ENCODE measurements at regions not wholly inside any gene's neighbourhood (a gene's known extent, or its start where the extent isn't known, plus 50 kb on each side); places are given as distances from the start of the nearest gene placed in this dataset.

GRCh38 chr2:66673286-66673685, 238.4 kb downstream of the MEIS1 start:
- Histone ChIP-seq H3K9me3 (ENCODE audit: control insufficient read depth, insufficient read depth, low read length) (no peaks in the 10 kb centered on the region), H3K9ac (ENCODE audit: low read depth, low read length) (no peak overlapping the region), H3K36me3 (ENCODE audit: control insufficient read depth, insufficient read depth, low read length) (no peaks in the 10 kb centered on the region), H3K27me3 (ENCODE audit: control insufficient read depth, insufficient read depth, low read length) (no peaks in the 10 kb centered on the region), H3K27ac (ENCODE audit: low read depth, low read length) (no peak overlapping the region), H3K4me1 (ENCODE audit: control insufficient read depth, insufficient read depth, low read length) (peaks cover 7% of the 10 kb centered on the region), H3K4me3 (ENCODE audit: low read depth, low read length) (no peak overlapping the region)

- no peak overlapping the region for H3K9ac ChIP-seq (ENCODE audit: low read depth, low read length)
- no peaks in the 10 kb centered on the region for H3K27me3 ChIP-seq (ENCODE audit: control insufficient read depth, insufficient read depth, low read length)
- no peak overlapping the region for H3K4me3 ChIP-seq (ENCODE audit: low read depth, low read length)
- no peaks in the 10 kb centered on the region for H3K9me3 ChIP-seq (ENCODE audit: control insufficient read depth, insufficient read depth, low read length)
- H3K36me3 ChIP-seq (ENCODE audit: control insufficient read depth, insufficient read depth, low read length): no peaks in the 10 kb centered on the region
- no peak overlapping the region for H3K27ac ChIP-seq (ENCODE audit: low read depth, low read length)
- H3K4me1 ChIP-seq (ENCODE audit: control insufficient read depth, insufficient read depth, low read length): peaks cover 12% of the 10 kb centered on the region
Measured at GRCh38 chr2:66674087-66674486, 239.2 kb downstream of the MEIS1 start.

- no peak overlapping the region for H3K27ac ChIP-seq (ENCODE audit: low read depth, low read length)
- H3K36me3 ChIP-seq (ENCODE audit: control insufficient read depth, insufficient read depth, low read length): no peaks in the 10 kb centered on the region
- no peak overlapping the region for H3K4me3 ChIP-seq (ENCODE audit: low read depth, low read length)
- H3K9me3 ChIP-seq (ENCODE audit: control insufficient read depth, insufficient read depth, low read length): no peaks in the 10 kb centered on the region
- H3K27me3 ChIP-seq (ENCODE audit: control insufficient read depth, insufficient read depth, low read length): no peaks in the 10 kb centered on the region
- H3K9ac ChIP-seq (ENCODE audit: low read depth, low read length): no peak overlapping the region
- H3K4me1 ChIP-seq (ENCODE audit: control insufficient read depth, insufficient read depth, low read length): peaks cover 25% of the 10 kb centered on the region
Measured at GRCh38 chr2:66675591-66675990, 240.7 kb downstream of the MEIS1 start.

- Histone ChIP-seq H3K4me1 (ENCODE audit: control insufficient read depth, insufficient read depth, low read length) (peaks cover 49% of the 10 kb centered on the region), H3K9me3 (ENCODE audit: control insufficient read depth, insufficient read depth, low read length) (no peaks in the 10 kb centered on the region), H3K27me3 (ENCODE audit: control insufficient read depth, insufficient read depth, low read length) (no peaks in the 10 kb centered on the region), H3K27ac (ENCODE audit: low read depth, low read length) (peak overlapping the region; percentile 67), H3K36me3 (ENCODE audit: control insufficient read depth, insufficient read depth, low read length) (no peaks in the 10 kb centered on the region), H3K4me3 (ENCODE audit: low read depth, low read length) (no peak overlapping the region), H3K9ac (ENCODE audit: low read depth, low read length) (no peak overlapping the region)
Measured at GRCh38 chr2:66679442-66679841, 244.5 kb downstream of the MEIS1 start.

DNA sequence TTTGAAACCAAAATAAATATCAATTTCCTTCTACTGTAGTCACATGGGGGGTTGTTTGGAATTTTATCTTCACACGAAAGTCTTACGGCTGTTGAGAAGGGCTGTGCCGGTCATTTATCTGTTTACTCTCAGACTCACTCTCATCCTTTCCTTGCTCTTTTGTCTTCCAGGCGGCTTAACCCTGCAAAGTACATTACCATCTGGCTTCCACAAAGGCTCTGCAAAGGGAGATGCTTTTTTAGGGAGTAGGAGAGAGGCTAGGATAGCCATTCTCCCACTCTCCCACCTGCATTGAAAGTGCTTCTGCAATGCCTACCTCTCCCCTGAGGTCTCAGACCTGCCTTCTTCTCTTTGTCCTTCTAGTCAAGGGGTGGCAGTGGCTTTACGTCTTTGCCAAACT, 247.6 kb downstream of the MEIS1 start:
- Histone ChIP-seq H3K9me3 (ENCODE audit: control insufficient read depth, insufficient read depth, low read length) (no peaks in the 10 kb centered on the region), H3K9ac (ENCODE audit: low read depth, low read length) (no peak overlapping the region), H3K27ac (ENCODE audit: low read depth, low read length) (peak overlapping the region; percentile 62), H3K36me3 (ENCODE audit: control insufficient read depth, insufficient read depth, low read length) (no peaks in the 10 kb centered on the region), H3K4me1 (ENCODE audit: control insufficient read depth, insufficient read depth, low read length) (peaks cover 69% of the 10 kb centered on the region), H3K4me3 (ENCODE audit: low read depth, low read length) (no peak overlapping the region), H3K27me3 (ENCODE audit: control insufficient read depth, insufficient read depth, low read length) (no peaks in the 10 kb centered on the region)

DNA sequence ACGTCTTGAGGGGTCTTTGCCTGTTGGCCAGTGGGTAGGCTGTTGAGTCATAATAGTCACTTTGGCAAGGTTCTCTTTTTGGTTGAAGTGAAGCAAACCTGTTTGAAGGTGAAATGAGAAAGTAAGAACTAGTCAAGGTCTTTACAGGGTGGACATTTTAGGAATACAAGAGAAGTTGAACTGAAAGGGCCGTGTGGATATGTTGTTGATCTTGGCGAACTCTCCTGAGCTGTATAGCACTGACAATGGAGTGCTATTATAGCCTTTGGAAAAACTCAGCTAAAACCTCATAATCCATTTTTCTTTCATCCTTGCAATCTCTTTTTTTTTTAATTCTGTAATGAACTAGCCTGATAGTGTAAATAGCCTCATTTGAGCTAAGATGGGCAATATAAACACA, 248.1 kb downstream of the MEIS1 start:
- no peaks in the 10 kb centered on the region for H3K9me3 ChIP-seq (ENCODE audit: control insufficient read depth, insufficient read depth, low read length)
- H3K27ac ChIP-seq (ENCODE audit: low read depth, low read length): peak overlapping the region; percentile 62
- H3K36me3 ChIP-seq (ENCODE audit: control insufficient read depth, insufficient read depth, low read length): no peaks in the 10 kb centered on the region
- H3K4me3 ChIP-seq (ENCODE audit: low read depth, low read length): no peak overlapping the region
- peaks cover 74% of the 10 kb centered on the region for H3K4me1 ChIP-seq (ENCODE audit: control insufficient read depth, insufficient read depth, low read length)
- H3K27me3 ChIP-seq (ENCODE audit: control insufficient read depth, insufficient read depth, low read length): no peaks in the 10 kb centered on the region
- H3K9ac ChIP-seq (ENCODE audit: low read depth, low read length): no peak overlapping the region

DNA sequence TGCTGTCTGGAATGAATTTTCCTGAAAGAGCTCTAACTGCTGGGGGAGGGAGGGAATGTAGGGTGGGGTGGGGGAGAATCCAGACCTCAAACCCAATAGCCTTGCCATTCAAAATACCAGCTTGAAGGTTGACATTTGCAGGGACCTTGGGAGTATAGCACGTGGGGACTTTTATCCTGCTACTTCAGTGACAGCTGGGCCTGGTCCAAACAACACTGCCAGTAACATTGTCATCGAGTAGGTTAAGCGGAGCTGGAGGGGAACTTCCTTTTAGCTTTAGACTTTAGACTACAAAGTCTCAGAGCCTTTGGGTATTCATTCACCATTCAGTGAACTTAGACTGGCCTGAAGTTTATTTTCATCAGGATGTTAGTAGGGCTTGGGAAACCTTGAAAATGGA, 248.7 kb downstream of the MEIS1 start:
- H3K9me3 ChIP-seq (ENCODE audit: control insufficient read depth, insufficient read depth, low read length): no peaks in the 10 kb centered on the region
- H3K36me3 ChIP-seq (ENCODE audit: control insufficient read depth, insufficient read depth, low read length): no peaks in the 10 kb centered on the region
- H3K27ac ChIP-seq (ENCODE audit: low read depth, low read length): no peak overlapping the region
- H3K4me1 ChIP-seq (ENCODE audit: control insufficient read depth, insufficient read depth, low read length): peaks cover 78% of the 10 kb centered on the region
- no peak overlapping the region for H3K9ac ChIP-seq (ENCODE audit: low read depth, low read length)
- no peaks in the 10 kb centered on the region for H3K27me3 ChIP-seq (ENCODE audit: control insufficient read depth, insufficient read depth, low read length)
- H3K4me3 ChIP-seq (ENCODE audit: low read depth, low read length): no peak overlapping the region

DNA sequence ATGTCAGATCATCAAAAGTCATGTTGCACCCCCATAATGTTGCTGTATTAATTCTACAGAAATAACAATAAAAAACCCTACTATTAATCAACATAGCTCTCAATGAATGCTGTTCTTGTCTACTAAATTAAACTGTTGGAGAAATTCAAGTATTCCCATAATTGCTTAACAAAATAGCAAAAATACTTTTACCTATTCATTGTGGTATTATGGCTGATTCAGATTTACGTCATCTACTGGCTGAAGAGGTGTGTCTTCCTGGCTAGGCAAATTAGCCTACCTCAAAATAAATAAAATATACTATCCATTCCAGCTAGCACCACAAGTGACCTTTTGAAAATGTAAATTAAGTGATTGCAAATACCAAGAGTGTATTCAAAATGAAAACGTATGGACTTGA, 249.4 kb downstream of the MEIS1 start:
- H3K27ac ChIP-seq (ENCODE audit: low read depth, low read length): no peak overlapping the region
- no peak overlapping the region for H3K9ac ChIP-seq (ENCODE audit: low read depth, low read length)
- H3K27me3 ChIP-seq (ENCODE audit: control insufficient read depth, insufficient read depth, low read length): no peaks in the 10 kb centered on the region
- no peak overlapping the region for H3K4me3 ChIP-seq (ENCODE audit: low read depth, low read length)
- H3K36me3 ChIP-seq (ENCODE audit: control insufficient read depth, insufficient read depth, low read length): no peaks in the 10 kb centered on the region
- no peaks in the 10 kb centered on the region for H3K9me3 ChIP-seq (ENCODE audit: control insufficient read depth, insufficient read depth, low read length)
- H3K4me1 ChIP-seq (ENCODE audit: control insufficient read depth, insufficient read depth, low read length): peaks cover 72% of the 10 kb centered on the region

DNA sequence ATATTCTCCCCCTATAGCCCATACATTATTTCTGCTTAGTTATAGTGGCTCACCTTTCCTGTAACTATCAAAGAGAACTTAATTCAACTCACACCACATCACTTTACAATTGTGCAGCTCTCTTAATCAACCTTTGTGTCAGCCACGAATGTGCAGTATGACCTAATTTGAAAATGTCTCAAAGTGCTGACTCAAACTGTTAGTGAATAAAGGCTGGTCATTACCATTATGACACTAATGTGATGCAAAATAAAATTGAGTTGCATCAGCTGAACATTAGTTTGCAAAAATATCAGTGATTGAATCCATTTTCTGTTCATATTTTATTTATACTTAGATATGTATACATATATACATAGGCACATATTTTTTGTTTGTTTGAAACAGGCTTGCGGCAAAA, 251.8 kb downstream of the MEIS1 start:
- Histone ChIP-seq H3K9ac (ENCODE audit: low read depth, low read length) (no peak overlapping the region), H3K27me3 (ENCODE audit: control insufficient read depth, insufficient read depth, low read length) (no peaks in the 10 kb centered on the region), H3K4me3 (ENCODE audit: low read depth, low read length) (peak overlapping the region; percentile 17; the same call in 1 of the 2 replicates), H3K9me3 (ENCODE audit: control insufficient read depth, insufficient read depth, low read length) (no peaks in the 10 kb centered on the region), H3K27ac (ENCODE audit: low read depth, low read length) (peak overlapping the region; percentile 11), H3K4me1 (ENCODE audit: control insufficient read depth, insufficient read depth, low read length) (peaks cover 76% of the 10 kb centered on the region), H3K36me3 (ENCODE audit: control insufficient read depth, insufficient read depth, low read length) (no peaks in the 10 kb centered on the region)

GRCh38 chr2:66688951-66689350, 254.0 kb downstream of the MEIS1 start:
- Histone ChIP-seq H3K27me3 (ENCODE audit: control insufficient read depth, insufficient read depth, low read length) (no peaks in the 10 kb centered on the region), H3K9me3 (ENCODE audit: control insufficient read depth, insufficient read depth, low read length) (no peaks in the 10 kb centered on the region), H3K4me1 (ENCODE audit: control insufficient read depth, insufficient read depth, low read length) (peaks cover 76% of the 10 kb centered on the region), H3K36me3 (ENCODE audit: control insufficient read depth, insufficient read depth, low read length) (no peaks in the 10 kb centered on the region), H3K9ac (ENCODE audit: low read depth, low read length) (no peak overlapping the region), H3K27ac (ENCODE audit: low read depth, low read length) (no peak overlapping the region), H3K4me3 (ENCODE audit: low read depth, low read length) (no peak overlapping the region)

- peaks cover 76% of the 10 kb centered on the region for H3K4me1 ChIP-seq (ENCODE audit: control insufficient read depth, insufficient read depth, low read length)
- no peak overlapping the region for H3K4me3 ChIP-seq (ENCODE audit: low read depth, low read length)
- no peak overlapping the region for H3K9ac ChIP-seq (ENCODE audit: low read depth, low read length)
- no peaks in the 10 kb centered on the region for H3K36me3 ChIP-seq (ENCODE audit: control insufficient read depth, insufficient read depth, low read length)
- H3K27me3 ChIP-seq (ENCODE audit: control insufficient read depth, insufficient read depth, low read length): no peaks in the 10 kb centered on the region
- no peaks in the 10 kb centered on the region for H3K9me3 ChIP-seq (ENCODE audit: control insufficient read depth, insufficient read depth, low read length)
- H3K27ac ChIP-seq (ENCODE audit: low read depth, low read length): no peak overlapping the region
Measured at GRCh38 chr2:66689456-66690051, 254.6 kb downstream of the MEIS1 start.

Measured in HUES48 (cell line).